GM12878 (cell line): ENCODE measurements at regions not wholly inside any gene's neighbourhood (a gene's known extent, or its start where the extent isn't known, plus 50 kb on each side); places are given as distances from the start of the nearest gene placed in this dataset.

Experiments
- ATAC-seq: fragments of 200-7000 bp; cut with Tn5 transposase; 3 replicates; pipeline ENCODE4 v1.9.1; 2020; ENCODE audit warnings: mild to moderate bottlenecking, moderate library complexity
- BruUV-seq: library from RNA; stranded (reverse); fragments of 400-500 nt; replicated peaks from 2 replicates; lab custom pipeline; 2021; lab: Mats Ljungman, UMichigan
- CTCF ChIA-PET: fragments of 300-600 bp; sonication (Branson Sonifier 250); formaldehyde crosslinking; extraction: SDS; loops from one replicate; lab custom pipeline; 2021; ENCODE audit warnings: inconsistent platforms; lab: Yijun Ruan, JAX
- POLR2A ChIA-PET: fragments of 350-600 bp; formaldehyde crosslinking; extraction: SDS; loops from one replicate; lab custom pipeline; 2021; ENCODE audit warnings: inconsistent platforms; lab: Charles Lee
- RAD21 ChIA-PET: fragments of 300-600 bp; sonication (Branson Sonifier 250); formaldehyde crosslinking; loops from one replicate; lab custom pipeline; 2023; ENCODE audit warnings: antibody characterized with exemption; ENCODE audit not compliant: unreplicated experiment; lab: Charles Lee
- SMC1A ChIA-PET: fragments of 300-600 bp; sonication (Branson Sonifier 250); formaldehyde crosslinking; loops from one replicate; lab custom pipeline; 2023; ENCODE audit not compliant: unreplicated experiment, uncharacterized antibody; lab: Charles Lee
- DNase-seq: peaks from one replicate; pipeline ENCODE4 v3.0.0-alpha.2; 2011; ENCODE audit warnings: low read depth, low spot score
- FAIRE-seq: peaks from 3 replicates; lab custom pipeline; 2011; peaks lifted over from hg19 to GRCh38; lab: Jason Lieb, UNC
- H2AFZ ChIP-seq: 2 replicates; pipeline ENCODE4 v1.6.0; 2011; ENCODE audit warnings: low read depth, low read length, control low read depth; ENCODE audit not compliant: control insufficient read depth
- H3K27ac ChIP-seq: 2 replicates; pipeline ENCODE4 v1.5.1; 2011; ENCODE audit warnings: control low read depth; ENCODE audit not compliant: control insufficient read depth, insufficient read depth
- H3K27me3 ChIP-seq, 2 experiments: replicated peaks in 1 of 2; 2 replicates each; pipeline versions ENCODE4 v1.6.0 to v1.6.1; 2011; ENCODE audit warnings: low read length in 1 of 2; ENCODE audit not compliant: control insufficient read depth in 2 of 2, insufficient read depth in 2 of 2
- H3K36me3 ChIP-seq, 2 experiments: 2 replicates each; pipeline ENCODE4 v1.5.1; 2011; ENCODE audit warnings: low read length in 1 of 2; ENCODE audit not compliant: control insufficient read depth in 2 of 2, insufficient read depth in 2 of 2
- H3K4me1 ChIP-seq: 2 replicates; pipeline ENCODE4 v1.6.1; 2011; ENCODE audit warnings: mild to moderate bottlenecking, low read length, moderate library complexity, mixed read lengths; ENCODE audit not compliant: control insufficient read depth, insufficient read depth
- H3K4me2 ChIP-seq: 2 replicates; pipeline ENCODE4 v1.6.0; 2011; ENCODE audit warnings: control low read depth; ENCODE audit not compliant: control insufficient read depth, insufficient read depth
- H3K4me3 ChIP-seq: fragments of 200-600 bp; sonication (generic); 2 replicates; pipeline ENCODE4 v1.5.1; 2016
- H3K79me2 ChIP-seq: 2 replicates; pipeline ENCODE4 v1.6.0; 2011; ENCODE audit warnings: low read length; ENCODE audit not compliant: control insufficient read depth, insufficient read depth
- H3K9ac ChIP-seq: 2 replicates; pipeline ENCODE4 v1.8.0; 2011; ENCODE audit warnings: low read length, control low read depth, mixed read lengths; ENCODE audit not compliant: control insufficient read depth, insufficient read depth
- H3K9me3 ChIP-seq: replicated peaks from 3 replicates; pipeline ENCODE4 v1.5.1; 2011; ENCODE audit warnings: mild to moderate bottlenecking, low read length; ENCODE audit not compliant: control insufficient read depth, insufficient read depth
- H4K20me1 ChIP-seq: 2 replicates; pipeline ENCODE4 v1.6.0; 2011; ENCODE audit not compliant: control insufficient read depth, insufficient read depth
- BMI1 ChIP-seq: fragments of 450-650 bp; IDR thresholded peaks from 2 replicates; pipeline ENCODE4 v1.6.1; 2016; ENCODE audit warnings: mild to moderate bottlenecking, moderate library complexity, borderline replicate concordance
- EGR1 ChIP-seq, 2 experiments: IDR thresholded peaks; 1 replicate in 1 of 2; 2 replicates in 1 of 2; pipeline ENCODE4 v1.6.1; 2011 to 2012; ENCODE audit warnings: low read depth in 2 of 2, low read length in 2 of 2, borderline replicate concordance in 1 of 2, mild to moderate bottlenecking in 1 of 2, moderate library complexity in 1 of 2
- JUNB ChIP-seq: IDR thresholded peaks from 2 replicates; pipeline ENCODE4 v1.6.1; 2016; ENCODE audit warnings: antibody characterized with exemption, mild to moderate bottlenecking
- MTA3 ChIP-seq: IDR thresholded peaks from 2 replicates; pipeline ENCODE4 v1.6.1; 2012; ENCODE audit warnings: low read length, inconsistent platforms, borderline replicate concordance
- MXI1 ChIP-seq: fragments of 150-350 bp; IDR thresholded peaks from 2 replicates; pipeline ENCODE4 v1.6.1; 2011; ENCODE audit warnings: low read depth, mild to moderate bottlenecking, inconsistent platforms, low read length, improper control_type of control experiment
- MYB ChIP-seq: fragments of 150-350 bp; IDR thresholded peaks from 2 replicates; pipeline ENCODE4 v1.6.1; 2014; ENCODE audit warnings: mild to moderate bottlenecking, low read depth, low read length, borderline replicate concordance
- NBN ChIP-seq: fragments of 450-650 bp; IDR thresholded peaks from 2 replicates; pipeline ENCODE4 v1.6.1; 2016
- NFIC ChIP-seq: IDR thresholded peaks from 2 replicates; pipeline ENCODE4 v1.6.1; 2012; ENCODE audit warnings: low read depth, mild to moderate bottlenecking, inconsistent platforms, low read length, moderate library complexity
- NFYA ChIP-seq: IDR thresholded peaks from 2 replicates; pipeline ENCODE4 v1.6.1; 2011; ENCODE audit warnings: low read depth, mild to moderate bottlenecking, low read length, improper control_type of control experiment, borderline replicate concordance
- SIX5 ChIP-seq: IDR thresholded peaks from 2 replicates; pipeline ENCODE4 v1.6.1; 2011; ENCODE audit warnings: mild to moderate bottlenecking, low read depth, low read length, moderate library complexity; ENCODE audit not compliant: severe bottlenecking
- SMAD5 ChIP-seq: IDR thresholded peaks from 2 replicates; pipeline ENCODE4 v1.6.1; 2016; ENCODE audit warnings: antibody characterized with exemption, low read depth
- TBL1XR1 ChIP-seq: IDR thresholded peaks from 2 replicates; pipeline ENCODE4 v1.6.1; 2012; ENCODE audit warnings: low read depth, low read length, improper control_type of control experiment
- WRNIP1 ChIP-seq: IDR thresholded peaks from 2 replicates; pipeline ENCODE4 v1.6.1; 2011; ENCODE audit warnings: low read depth, low read length, improper control_type of control experiment, borderline replicate concordance
- ZNF207 ChIP-seq: fragments of 450-650 bp; IDR thresholded peaks from 2 replicates; pipeline ENCODE4 v1.6.1; 2014; ENCODE audit warnings: antibody characterized with exemption, mild to moderate bottlenecking, borderline replicate concordance
- WGBS: methylation state at CpG from one replicate; pipeline ENCODE4 v1.1.6; 2016; ENCODE audit warnings: low lambda C conversion rate; ENCODE audit not compliant: insufficient replicate concordance, insufficient coverage; ENCODE audit errors: missing lambda C conversion rate; 5-methylcytosine and 5-hydroxymethylcytosine counted together
- in situ Hi-C: fragments of 300-500 bp; cut with MboI; formaldehyde crosslinking; loops from 9 replicates; pipeline ENCODE4 v1.14.3; 2018; ENCODE audit warnings: mixed read lengths
- intact Hi-C: fragments of 100-400 bp; cut with micrococcal nuclease; formaldehyde crosslinking; loops from one replicate; pipeline ENCODE4 v1.14.2; 2022; ENCODE audit not compliant: unreplicated experiment
- TF ChIP-seq, protein P1 (sequence below): IDR thresholded peaks from 2 replicates; pipeline ENCODE4 v1.6.1; 2012; ENCODE audit warnings: improper control_type of control experiment, low read depth, low read length; ENCODE audit not compliant: insufficient replicate concordance

DNA sequence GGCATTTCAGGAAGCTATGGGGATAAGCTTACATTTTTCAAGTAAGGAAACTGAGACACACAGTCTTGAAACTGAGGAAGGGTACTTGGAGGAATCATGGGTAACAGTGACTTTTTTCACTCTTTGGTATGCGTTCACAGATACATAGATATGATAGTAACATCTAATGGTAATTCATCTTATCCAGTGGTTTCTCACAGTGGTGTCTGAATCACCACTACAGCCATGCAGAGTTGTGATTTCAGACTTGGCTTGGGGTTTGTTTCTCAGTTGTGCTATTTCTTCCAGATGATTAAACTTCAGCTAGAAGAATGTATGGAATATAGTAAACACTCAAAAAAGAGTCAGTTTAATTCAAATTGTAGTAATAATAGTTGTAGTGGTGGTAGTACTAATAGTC lies 239.1 kb upstream of the NUDT12 start:
- CTCF ChIA-PET = no interaction called here
- in situ Hi-C loops = no loop called here
- BruUV-seq = no TSS peak

DNA sequence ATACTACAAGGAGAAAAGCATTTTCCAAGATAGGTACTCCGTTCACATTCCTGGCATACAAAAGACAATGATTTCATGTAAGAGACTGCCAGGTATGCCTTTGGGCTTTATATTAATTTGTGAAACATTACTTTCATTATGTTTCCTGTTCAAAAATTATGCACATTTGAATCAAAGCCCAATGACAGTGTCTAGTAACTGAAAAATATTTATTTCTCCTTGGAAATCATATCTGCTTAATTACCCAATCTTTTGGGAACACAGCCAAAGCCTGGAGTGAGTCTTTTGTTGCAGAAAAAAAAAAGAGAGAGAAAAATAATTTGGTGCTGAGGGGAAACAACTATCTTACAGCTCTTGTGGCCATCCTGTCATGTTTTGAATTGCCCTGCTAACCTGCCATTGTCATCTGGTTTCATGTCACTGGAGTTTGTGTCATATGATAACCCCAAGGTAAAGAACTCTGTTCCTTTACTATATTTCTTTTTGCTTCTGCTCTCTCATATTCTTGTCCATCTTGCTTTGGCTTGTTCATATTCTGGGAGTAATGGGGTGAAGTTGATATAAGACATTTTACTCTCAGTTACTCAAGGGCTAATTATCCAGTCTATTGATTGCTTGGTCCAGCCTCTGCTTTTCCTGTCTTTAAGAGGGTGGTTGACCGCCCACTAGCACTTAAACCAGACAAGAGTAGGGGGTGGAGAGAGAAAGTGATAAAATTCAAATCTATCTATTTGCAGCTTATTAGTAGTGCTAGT lies 238.3 kb upstream of the NUDT12 start:
- BruUV-seq = no TSS peak
- no peak overlapping the region for H3K4me3 ChIP-seq
- SMC1A ChIA-PET = interaction anchor here (0.6 to 1.7 kb wide), 2 partner anchors 9 to 517 kb away, joined by 3 to 6 read pairs; no protein-coding TSS in a partner anchor
- no peaks in the 10 kb centered on the region for H3K36me3 ChIP-seq
- H3K4me2 ChIP-seq = no peak overlapping the region
- no peaks in the 10 kb centered on the region for H4K20me1 ChIP-seq
- H2AFZ ChIP-seq = no peak overlapping the region
- no peaks in the 10 kb centered on the region for H3K79me2 ChIP-seq
- ATAC-seq = no peak
- H3K9me3 ChIP-seq = no peaks in the 10 kb centered on the region
- no peaks in the 10 kb centered on the region for H3K4me1 ChIP-seq
- H3K27ac ChIP-seq = no peak overlapping the region
- FAIRE-seq = no peak
- 44% methylated on average over 2 of the region's 2 CpGs for WGBS
- POLR2A ChIA-PET = no interaction called here
- RAD21 ChIA-PET = no interaction called here
- intact Hi-C loops (no loop called here), in situ Hi-C loops (no loop called here)
- CTCF ChIA-PET = interaction anchor here (0.7 kb wide), 1 partner anchor 327 kb away, joined by 4 read pairs; no protein-coding TSS in a partner anchor
- H3K27me3 ChIP-seq = no peaks in the 10 kb centered on the region
- DNase-seq = no peak
- no peak overlapping the region for H3K9ac ChIP-seq
- TF ChIP-seq JUNB (no peak), WRNIP1 (no peak), BMI1 (no peak), SMAD5 (no peak), MYB (no peak), SIX5 (no peak), NFYA (no peak), MXI1 (no peak), NFIC (no peak), TBL1XR1 (no peak)
- TF ChIP-seq, protein P1, sequence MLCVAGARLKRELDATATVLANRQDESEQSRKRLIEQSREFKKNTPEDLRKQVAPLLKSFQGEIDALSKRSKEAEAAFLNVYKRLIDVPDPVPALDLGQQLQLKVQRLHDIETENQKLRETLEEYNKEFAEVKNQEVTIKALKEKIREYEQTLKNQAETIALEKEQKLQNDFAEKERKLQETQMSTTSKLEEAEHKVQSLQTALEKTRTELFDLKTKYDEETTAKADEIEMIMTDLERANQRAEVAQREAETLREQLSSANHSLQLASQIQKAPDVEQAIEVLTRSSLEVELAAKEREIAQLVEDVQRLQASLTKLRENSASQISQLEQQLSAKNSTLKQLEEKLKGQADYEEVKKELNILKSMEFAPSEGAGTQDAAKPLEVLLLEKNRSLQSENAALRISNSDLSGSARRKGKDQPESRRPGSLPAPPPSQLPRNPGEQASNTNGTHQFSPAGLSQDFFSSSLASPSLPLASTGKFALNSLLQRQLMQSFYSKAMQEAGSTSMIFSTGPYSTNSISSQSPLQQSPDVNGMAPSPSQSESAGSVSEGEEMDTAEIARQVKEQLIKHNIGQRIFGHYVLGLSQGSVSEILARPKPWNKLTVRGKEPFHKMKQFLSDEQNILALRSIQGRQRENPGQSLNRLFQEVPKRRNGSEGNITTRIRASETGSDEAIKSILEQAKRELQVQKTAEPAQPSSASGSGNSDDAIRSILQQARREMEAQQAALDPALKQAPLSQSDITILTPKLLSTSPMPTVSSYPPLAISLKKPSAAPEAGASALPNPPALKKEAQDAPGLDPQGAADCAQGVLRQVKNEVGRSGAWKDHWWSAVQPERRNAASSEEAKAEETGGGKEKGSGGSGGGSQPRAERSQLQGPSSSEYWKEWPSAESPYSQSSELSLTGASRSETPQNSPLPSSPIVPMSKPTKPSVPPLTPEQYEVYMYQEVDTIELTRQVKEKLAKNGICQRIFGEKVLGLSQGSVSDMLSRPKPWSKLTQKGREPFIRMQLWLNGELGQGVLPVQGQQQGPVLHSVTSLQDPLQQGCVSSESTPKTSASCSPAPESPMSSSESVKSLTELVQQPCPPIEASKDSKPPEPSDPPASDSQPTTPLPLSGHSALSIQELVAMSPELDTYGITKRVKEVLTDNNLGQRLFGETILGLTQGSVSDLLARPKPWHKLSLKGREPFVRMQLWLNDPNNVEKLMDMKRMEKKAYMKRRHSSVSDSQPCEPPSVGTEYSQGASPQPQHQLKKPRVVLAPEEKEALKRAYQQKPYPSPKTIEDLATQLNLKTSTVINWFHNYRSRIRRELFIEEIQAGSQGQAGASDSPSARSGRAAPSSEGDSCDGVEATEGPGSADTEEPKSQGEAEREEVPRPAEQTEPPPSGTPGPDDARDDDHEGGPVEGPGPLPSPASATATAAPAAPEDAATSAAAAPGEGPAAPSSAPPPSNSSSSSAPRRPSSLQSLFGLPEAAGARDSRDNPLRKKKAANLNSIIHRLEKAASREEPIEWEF = no peak

More for the DNA sequence above, 239.1 kb upstream of the NUDT12 start:
- FAIRE-seq (no peak), ATAC-seq (no peak), DNase-seq (no peak)
- H3K27me3 ChIP-seq = no peaks in the 10 kb centered on the region
- intact Hi-C loops = no loop called here
- no peaks in the 10 kb centered on the region for H4K20me1 ChIP-seq
- ChIA-PET POLR2A (interaction anchor here (0.6 kb wide), 1 partner anchor 424 kb away, joined by 3 read pairs; no protein-coding TSS in a partner anchor), RAD21 (no interaction called here), SMC1A (interaction anchor here (0.6 to 1.6 kb wide), 2 partner anchors 10 to 516 kb away, joined by 3 to 6 read pairs; no protein-coding TSS in a partner anchor)
- H2AFZ ChIP-seq = no peak overlapping the region
- no peaks in the 10 kb centered on the region for H3K4me1 ChIP-seq
- no peak for TF ChIP-seq EGR1 (IDR thresholded peaks at IDR 0.05; ENCODE audit: borderline replicate concordance in 1 of 2, low read depth in 2 of 2, low read length in 2 of 2)
- no peak for TF ChIP-seq MTA3
- no peak for TF ChIP-seq NBN
- TF ChIP-seq ZNF207 = no peak
- no peak overlapping the region for H3K9ac ChIP-seq
- no peaks in the 10 kb centered on the region for H3K79me2 ChIP-seq
- no peak overlapping the region for H3K4me3 ChIP-seq
- H3K9me3 ChIP-seq = no peaks in the 10 kb centered on the region
- 0% methylated on average over 1 of the region's 1 CpG for WGBS
- H3K4me2 ChIP-seq = no peak overlapping the region
- H3K36me3 ChIP-seq = no peaks in the 10 kb centered on the region
- no peak overlapping the region for H3K27ac ChIP-seq
